Testis (tissue), 2 donors: ENCODE measurements at regions not wholly inside any gene's neighbourhood (a gene's known extent, or its start where the extent isn't known, plus 50 kb on each side); places are given as distances from the start of the nearest gene placed in this dataset.

Source experiments
- CTCF ChIP-seq, 3 experiments: fragments of 450-650 bp in 2 of 3; fragments of 200-600 bp in 1 of 3; sonication (generic) in 1 of 3; IDR thresholded peaks; one replicate each; pipeline ENCODE4 v1.5.1; 2016 to 2019; ENCODE audit warnings: antibody characterized with exemption in 3 of 3, mild to moderate bottlenecking in 2 of 3, moderate library complexity in 1 of 3
- POLR2A ChIP-seq: fragments of 450-650 bp; IDR thresholded peaks from one replicate; pipeline ENCODE4 v1.6.1; 2017; ENCODE audit warnings: antibody characterized with exemption, mild to moderate bottlenecking, moderate library complexity

GRCh38 chr9:118252027-118252426 is 547.8 kb downstream of the TLR4 start:
- no peak for TF ChIP-seq CTCF (IDR thresholded peaks at IDR 0.05)
- TF ChIP-seq POLR2A = no peak
